ENCODE measurements at regions not wholly inside any gene's neighbourhood (a gene's known extent, or its start where the extent isn't known, plus 50 kb on each side); places are given as distances from the start of the nearest gene placed in this dataset.

DNA sequence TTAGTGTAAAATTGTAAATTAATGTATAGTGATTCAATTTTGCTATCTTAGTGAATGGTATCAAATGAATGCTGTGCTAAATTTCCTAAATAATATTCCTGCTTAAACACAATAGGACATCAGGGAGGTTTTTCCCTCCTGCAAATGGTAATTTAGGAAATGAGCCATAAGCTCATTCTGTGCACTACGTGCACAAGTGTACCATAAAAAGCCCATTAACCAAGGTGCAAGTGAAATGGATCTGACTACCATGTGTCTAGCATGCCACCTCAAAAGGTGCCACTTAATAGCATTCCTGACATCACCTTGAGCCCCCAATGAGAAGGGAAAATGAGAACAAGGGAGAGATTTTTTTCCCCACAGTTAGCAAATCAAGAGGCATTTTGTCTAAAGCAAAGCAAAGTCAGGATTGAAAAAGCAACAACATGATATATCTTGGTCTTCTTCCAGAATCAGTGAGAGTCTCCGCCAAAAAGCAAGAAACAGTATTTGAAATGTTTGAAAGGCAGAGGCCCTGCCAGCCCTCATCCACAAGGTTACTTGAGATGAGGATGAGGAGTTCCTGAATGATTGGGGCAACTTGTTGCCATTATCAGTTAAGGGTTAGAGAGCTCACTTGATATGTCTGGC is 334.2 kb upstream of the RSPO3 start:
- TF ChIP-seq, protein P1, sequence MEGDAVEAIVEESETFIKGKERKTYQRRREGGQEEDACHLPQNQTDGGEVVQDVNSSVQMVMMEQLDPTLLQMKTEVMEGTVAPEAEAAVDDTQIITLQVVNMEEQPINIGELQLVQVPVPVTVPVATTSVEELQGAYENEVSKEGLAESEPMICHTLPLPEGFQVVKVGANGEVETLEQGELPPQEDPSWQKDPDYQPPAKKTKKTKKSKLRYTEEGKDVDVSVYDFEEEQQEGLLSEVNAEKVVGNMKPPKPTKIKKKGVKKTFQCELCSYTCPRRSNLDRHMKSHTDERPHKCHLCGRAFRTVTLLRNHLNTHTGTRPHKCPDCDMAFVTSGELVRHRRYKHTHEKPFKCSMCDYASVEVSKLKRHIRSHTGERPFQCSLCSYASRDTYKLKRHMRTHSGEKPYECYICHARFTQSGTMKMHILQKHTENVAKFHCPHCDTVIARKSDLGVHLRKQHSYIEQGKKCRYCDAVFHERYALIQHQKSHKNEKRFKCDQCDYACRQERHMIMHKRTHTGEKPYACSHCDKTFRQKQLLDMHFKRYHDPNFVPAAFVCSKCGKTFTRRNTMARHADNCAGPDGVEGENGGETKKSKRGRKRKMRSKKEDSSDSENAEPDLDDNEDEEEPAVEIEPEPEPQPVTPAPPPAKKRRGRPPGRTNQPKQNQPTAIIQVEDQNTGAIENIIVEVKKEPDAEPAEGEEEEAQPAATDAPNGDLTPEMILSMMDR (conservative IDR thresholded peaks at IDR 0.05; ENCODE audit: low read length), result no peak
- TF ChIP-seq EZH2phosphoT487 (IDR thresholded peaks at IDR 0.05; ENCODE audit: borderline replicate concordance), result no peak
